Right lobe of liver (tissue), 4 donors: ENCODE measurements at regions not wholly inside any gene's neighbourhood (a gene's known extent, or its start where the extent isn't known, plus 50 kb on each side); places are given as distances from the start of the nearest gene placed in this dataset.

Experiments
- POLR2A ChIP-seq: fragments of 450-650 bp; IDR thresholded peaks from one replicate; pipeline ENCODE4 v1.6.1; 2017; ENCODE audit warnings: antibody characterized with exemption, mild to moderate bottlenecking
- TF ChIP-seq, protein P1 (sequence below), 4 donors: fragments of 200-600 bp in 3 of 4; fragments of 450-650 bp in 1 of 4; IDR thresholded peaks; one replicate each; pipeline versions ENCODE4 v1.5.1 to v1.8.0; 2016 to 2022; ENCODE audit warnings: antibody characterized with exemption in 4 of 4, mild to moderate bottlenecking in 2 of 4
- donor health status: DM: no; HTN: no; CAD: no.
- donor health status: DM: no; HTN: no; CAD: no.
- donor health status: DM: no; HTN: yes; CAD: no.

DNA sequence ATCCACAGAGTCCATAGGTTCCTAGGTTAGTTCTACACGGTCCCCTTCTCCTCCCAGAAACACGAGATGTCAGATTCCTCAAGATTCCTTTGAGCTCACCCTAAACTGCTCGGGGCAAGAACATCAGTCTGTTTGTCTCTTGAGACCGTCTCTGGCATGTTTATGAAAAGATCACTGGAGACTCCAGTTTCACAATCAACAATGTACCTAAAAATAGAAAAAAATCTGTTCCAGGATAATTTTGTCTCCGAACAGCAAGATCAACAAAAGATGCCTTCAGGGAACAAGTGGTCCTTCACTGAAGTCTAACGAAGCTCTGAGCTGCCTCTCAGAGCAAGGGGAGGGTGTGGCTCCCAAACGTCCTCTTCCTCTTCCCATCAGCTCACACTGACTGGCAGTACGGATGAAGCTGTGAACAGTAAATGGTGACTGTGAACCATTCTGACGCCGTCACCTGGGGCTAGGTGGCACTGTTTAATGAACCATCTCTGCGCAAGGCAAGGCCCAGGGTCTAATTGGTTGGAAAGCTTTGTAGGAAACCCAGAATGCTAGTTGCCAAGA lies 156.2 kb upstream of the LYZL1 start:
- TF ChIP-seq, protein P1, sequence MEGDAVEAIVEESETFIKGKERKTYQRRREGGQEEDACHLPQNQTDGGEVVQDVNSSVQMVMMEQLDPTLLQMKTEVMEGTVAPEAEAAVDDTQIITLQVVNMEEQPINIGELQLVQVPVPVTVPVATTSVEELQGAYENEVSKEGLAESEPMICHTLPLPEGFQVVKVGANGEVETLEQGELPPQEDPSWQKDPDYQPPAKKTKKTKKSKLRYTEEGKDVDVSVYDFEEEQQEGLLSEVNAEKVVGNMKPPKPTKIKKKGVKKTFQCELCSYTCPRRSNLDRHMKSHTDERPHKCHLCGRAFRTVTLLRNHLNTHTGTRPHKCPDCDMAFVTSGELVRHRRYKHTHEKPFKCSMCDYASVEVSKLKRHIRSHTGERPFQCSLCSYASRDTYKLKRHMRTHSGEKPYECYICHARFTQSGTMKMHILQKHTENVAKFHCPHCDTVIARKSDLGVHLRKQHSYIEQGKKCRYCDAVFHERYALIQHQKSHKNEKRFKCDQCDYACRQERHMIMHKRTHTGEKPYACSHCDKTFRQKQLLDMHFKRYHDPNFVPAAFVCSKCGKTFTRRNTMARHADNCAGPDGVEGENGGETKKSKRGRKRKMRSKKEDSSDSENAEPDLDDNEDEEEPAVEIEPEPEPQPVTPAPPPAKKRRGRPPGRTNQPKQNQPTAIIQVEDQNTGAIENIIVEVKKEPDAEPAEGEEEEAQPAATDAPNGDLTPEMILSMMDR (IDR thresholded peaks at IDR 0.05): no peak
- no peak for TF ChIP-seq POLR2A
